Common myeloid progenitor, CD34-positive (primary cell): ENCODE measurements at regions not wholly inside any gene's neighbourhood (a gene's known extent, or its start where the extent isn't known, plus 50 kb on each side); places are given as distances from the start of the nearest gene placed in this dataset.

Experiments used
- CTCF ChIA-PET: fragments of 350-600 bp; sonication (Branson Sonifier 250); formaldehyde crosslinking; loops from one replicate; lab custom pipeline; 2021; ENCODE audit warnings: antibody characterized with exemption; lab: Charles Lee
- POLR2A ChIA-PET: fragments of 350-600 bp; sonication (Branson Sonifier 250); formaldehyde crosslinking; loops from one replicate; lab custom pipeline; 2021; ENCODE audit warnings: antibody characterized with exemption; lab: Charles Lee
- DNase-seq, 3 donors: peaks; one replicate each; pipeline versions ENCODE4 v3.0.0 to v3.0.0-alpha.2; 2013
- H3K27ac ChIP-seq, 2 experiments: 1 replicate in 1 of 2; 2 replicates in 1 of 2; pipeline ENCODE4 v1.7.0; 2013; ENCODE audit warnings: inconsistent platforms in 2 of 2, low read length in 2 of 2, mild to moderate bottlenecking in 2 of 2, low read depth in 1 of 2, moderate library complexity in 1 of 2; ENCODE audit not compliant: severe bottlenecking in 2 of 2, insufficient read depth in 1 of 2, poor library complexity in 1 of 2
- H3K27me3 ChIP-seq, 5 experiments: replicated peaks in 2 of 5; 1 replicate in 3 of 5; 2 replicates in 2 of 5; pipeline versions ENCODE4 v1.6.1 to v1.7.0; 2013; ENCODE audit warnings: low read length in 4 of 5, mild to moderate bottlenecking in 2 of 5, moderate library complexity in 2 of 5, inconsistent platforms in 1 of 5; ENCODE audit not compliant: insufficient read depth in 5 of 5, control insufficient read depth in 4 of 5
- H3K36me3 ChIP-seq, 4 experiments: 1 replicate in 2 of 4; 2 replicates in 2 of 4; pipeline versions ENCODE4 v1.6.1 to v1.7.0; 2013; ENCODE audit warnings: low read length in 3 of 4, control low read depth in 1 of 4, mild to moderate bottlenecking in 1 of 4; ENCODE audit not compliant: control insufficient read depth in 4 of 4, insufficient read depth in 4 of 4
- H3K4me1 ChIP-seq, 4 experiments: 1 replicate in 3 of 4; 2 replicates in 1 of 4; pipeline versions ENCODE4 v1.6.1 to v1.7.1; 2013; ENCODE audit warnings: low read length in 3 of 4, mild to moderate bottlenecking in 3 of 4, control low read depth in 1 of 4, inconsistent platforms in 1 of 4, moderate library complexity in 1 of 4; ENCODE audit not compliant: control insufficient read depth in 4 of 4, insufficient read depth in 4 of 4; ENCODE audit errors: control extremely low read depth in 1 of 4
- H3K4me3 ChIP-seq, 7 experiments: 1 replicate in 4 of 7; 2 replicates in 3 of 7; pipeline versions ENCODE4 v1.5.1 to v1.7.0; 2013; ENCODE audit warnings: mild to moderate bottlenecking in 7 of 7, low read length in 6 of 7, moderate library complexity in 6 of 7, inconsistent platforms in 2 of 7, low read depth in 2 of 7, control low read depth in 1 of 7; ENCODE audit not compliant: insufficient read depth in 4 of 7, control insufficient read depth in 1 of 7; ENCODE audit errors: extremely low read depth in 1 of 7
- H3K9me3 ChIP-seq, 5 experiments: 1 replicate in 4 of 5; 2 replicates in 1 of 5; pipeline versions ENCODE4 v1.6.1 to v1.7.1; 2013; ENCODE audit warnings: low read length in 4 of 5, mild to moderate bottlenecking in 2 of 5, inconsistent platforms in 1 of 5, low read depth in 1 of 5, moderate library complexity in 1 of 5; ENCODE audit not compliant: control insufficient read depth in 4 of 5, insufficient read depth in 2 of 5; ENCODE audit errors: control extremely low read depth in 1 of 5
- WGBS: methylation state at CpG from one replicate; pipeline ENCODE4 v1.1.5; 2013; ENCODE audit not compliant: insufficient coverage; 5-methylcytosine and 5-hydroxymethylcytosine counted together

- DNase-seq, result no peak
- CTCF ChIA-PET, result interaction anchor here (1.2 kb wide), 1 partner anchor 47 kb away, joined by 3 read pairs; no protein-coding TSS in a partner anchor
- H3K27ac ChIP-seq, result no peak overlapping the region
- WGBS, result 80% methylated on average over 2 of the region's 4 CpGs
- H3K4me3 ChIP-seq, result no peak overlapping the region
- H3K9me3 ChIP-seq, result no peaks in the 10 kb centered on the region
- H3K4me1 ChIP-seq, result no peaks in the 10 kb centered on the region
- POLR2A ChIA-PET, result no interaction called here
- no peaks in the 10 kb centered on the region for H3K36me3 ChIP-seq
- peaks cover 0 to 10% (median 0%) of the 10 kb centered on the region in 5 experiments for H3K27me3 ChIP-seq
These were observed 75.2 kb upstream of the GALNT10 start for GRCh38 chr5:154115291-154115690.

- Histone ChIP-seq H3K4me1 (no peaks in the 10 kb centered on the region), H3K4me3 (no peak overlapping the region), H3K27me3 (peaks cover 0 to 3% (median 0%) of the 10 kb centered on the region in 5 experiments), H3K9me3 (no peaks in the 10 kb centered on the region), H3K36me3 (no peaks in the 10 kb centered on the region), H3K27ac (no peak overlapping the region)
- 95% methylated on average over 4 of the region's 6 CpGs for WGBS
- DNase-seq, result no peak
- CTCF ChIA-PET, result interaction anchor here (1.6 kb wide), 1 partner anchor 11 kb away, joined by 4 read pairs; no protein-coding TSS in a partner anchor
- POLR2A ChIA-PET, result no interaction called here
These were observed 73.5 kb upstream of the GALNT10 start for GRCh38 chr5:154117050-154117449.

GRCh38 chr5:154117930-154118329 is 72.6 kb upstream of the GALNT10 start:
- Histone ChIP-seq H3K27me3 (peaks cover 0 to 2% (median 0%) of the 10 kb centered on the region in 5 experiments), H3K36me3 (no peaks in the 10 kb centered on the region), H3K4me1 (no peaks in the 10 kb centered on the region), H3K27ac (no peak overlapping the region), H3K4me3 (no peak overlapping the region), H3K9me3 (peaks cover 0 to 5% (median 0%) of the 10 kb centered on the region in 5 experiments)
- WGBS, result 100% methylated on average over 3 of the region's 3 CpGs
- no peak for DNase-seq
- ChIA-PET CTCF (interaction anchor here (1.6 kb wide), 1 partner anchor 11 kb away, joined by 4 read pairs; no protein-coding TSS in a partner anchor), POLR2A (no interaction called here)

GRCh38 chr5:154118385-154118784 is 72.1 kb upstream of the GALNT10 start:
- Histone ChIP-seq H3K36me3 (no peaks in the 10 kb centered on the region), H3K4me3 (no peak overlapping the region), H3K4me1 (no peaks in the 10 kb centered on the region), H3K9me3 (peaks cover 0 to 5% (median 0%) of the 10 kb centered on the region in 5 experiments), H3K27me3 (peaks cover 0 to 2% (median 0%) of the 10 kb centered on the region in 5 experiments), H3K27ac (no peak overlapping the region)
- ChIA-PET POLR2A (no interaction called here), CTCF (interaction anchor here (1.6 kb wide), 1 partner anchor 12 kb away, joined by 4 read pairs; no protein-coding TSS in a partner anchor)
- no peak for DNase-seq
- WGBS, result 78% methylated on average over 2 of the region's 2 CpGs

- ChIA-PET CTCF (no interaction called here), POLR2A (no interaction called here)
- no peaks in the 10 kb centered on the region for H3K36me3 ChIP-seq
- H3K4me3 ChIP-seq, result no peak overlapping the region
- no peak overlapping the region for H3K27ac ChIP-seq
- 93% methylated on average over 2 of the region's 4 CpGs for WGBS
- DNase-seq, result no peak
- H3K4me1 ChIP-seq, result no peaks in the 10 kb centered on the region
- H3K9me3 ChIP-seq, result peaks cover 0 to 5% (median 0%) of the 10 kb centered on the region in 5 experiments
- H3K27me3 ChIP-seq, result peaks cover 0 to 2% (median 0%) of the 10 kb centered on the region in 5 experiments
These were observed 71.6 kb upstream of the GALNT10 start for GRCh38 chr5:154118893-154119336.

GRCh38 chr5:154129013-154129412 is 61.5 kb upstream of the GALNT10 start:
- no peaks in the 10 kb centered on the region for H3K9me3 ChIP-seq
- no peaks in the 10 kb centered on the region for H3K36me3 ChIP-seq
- H3K4me3 ChIP-seq, result no peak overlapping the region
- DNase-seq, result no peak
- no CpG with 5 or more reads among the region's 3 CpGs for WGBS
- ChIA-PET CTCF (interaction anchor here (0.6 kb wide), 1 partner anchor 11 kb away, joined by 3 read pairs; no protein-coding TSS in a partner anchor), POLR2A (no interaction called here)
- no peaks in the 10 kb centered on the region for H3K4me1 ChIP-seq
- H3K27ac ChIP-seq, result no peak overlapping the region
- peaks cover 0 to 10% (median 5%) of the 10 kb centered on the region in 5 experiments for H3K27me3 ChIP-seq

GRCh38 chr5:154129921-154130320 is 60.6 kb upstream of the GALNT10 start:
- Histone ChIP-seq H3K9me3 (no peaks in the 10 kb centered on the region), H3K4me3 (no peak overlapping the region), H3K4me1 (no peaks in the 10 kb centered on the region), H3K36me3 (no peaks in the 10 kb centered on the region), H3K27ac (no peak overlapping the region), H3K27me3 (peaks cover 0 to 14% (median 5%) of the 10 kb centered on the region in 5 experiments)
- no peak for DNase-seq
- ChIA-PET CTCF (no interaction called here), POLR2A (no interaction called here)
- no CpG with 5 or more reads among the region's 1 CpG for WGBS
